ENCODE measurements at regions not wholly inside any gene's neighbourhood (a gene's known extent, or its start where the extent isn't known, plus 50 kb on each side); places are given as distances from the start of the nearest gene placed in this dataset.

- CTCF ChIA-PET = no interaction called here
- DNase-seq = no peak
- Mint-ChIP-seq H3K27me3 (ENCODE audit: low read depth) (no peaks in the 10 kb centered on the region), H3K4me1 (ENCODE audit: low read depth) (peaks cover 5% of the 10 kb centered on the region), H3K36me3 (ENCODE audit: low read depth) (no peaks in the 10 kb centered on the region), H3K4me3 (no peak overlapping the region), H3K9me3 (no peaks in the 10 kb centered on the region), H3K27ac (no peak overlapping the region)
- intact Hi-C loops (cut with micrococcal nuclease) = no loop called here
Observed at GRCh38 chr1:222045786-222046185, 303.9 kb upstream of the DUSP10 start.

- DNase-seq = no peak
- intact Hi-C loops (cut with micrococcal nuclease) = no loop called here
- Mint-ChIP-seq H3K9me3 (no peaks in the 10 kb centered on the region), H3K4me3 (no peak overlapping the region), H3K27me3 (ENCODE audit: low read depth) (no peaks in the 10 kb centered on the region), H3K36me3 (ENCODE audit: low read depth) (no peaks in the 10 kb centered on the region), H3K27ac (no peak overlapping the region), H3K4me1 (ENCODE audit: low read depth) (peaks cover 5% of the 10 kb centered on the region)
- CTCF ChIA-PET = no interaction called here
Observed at GRCh38 chr1:222045236-222045635, 303.3 kb upstream of the DUSP10 start.

DNA sequence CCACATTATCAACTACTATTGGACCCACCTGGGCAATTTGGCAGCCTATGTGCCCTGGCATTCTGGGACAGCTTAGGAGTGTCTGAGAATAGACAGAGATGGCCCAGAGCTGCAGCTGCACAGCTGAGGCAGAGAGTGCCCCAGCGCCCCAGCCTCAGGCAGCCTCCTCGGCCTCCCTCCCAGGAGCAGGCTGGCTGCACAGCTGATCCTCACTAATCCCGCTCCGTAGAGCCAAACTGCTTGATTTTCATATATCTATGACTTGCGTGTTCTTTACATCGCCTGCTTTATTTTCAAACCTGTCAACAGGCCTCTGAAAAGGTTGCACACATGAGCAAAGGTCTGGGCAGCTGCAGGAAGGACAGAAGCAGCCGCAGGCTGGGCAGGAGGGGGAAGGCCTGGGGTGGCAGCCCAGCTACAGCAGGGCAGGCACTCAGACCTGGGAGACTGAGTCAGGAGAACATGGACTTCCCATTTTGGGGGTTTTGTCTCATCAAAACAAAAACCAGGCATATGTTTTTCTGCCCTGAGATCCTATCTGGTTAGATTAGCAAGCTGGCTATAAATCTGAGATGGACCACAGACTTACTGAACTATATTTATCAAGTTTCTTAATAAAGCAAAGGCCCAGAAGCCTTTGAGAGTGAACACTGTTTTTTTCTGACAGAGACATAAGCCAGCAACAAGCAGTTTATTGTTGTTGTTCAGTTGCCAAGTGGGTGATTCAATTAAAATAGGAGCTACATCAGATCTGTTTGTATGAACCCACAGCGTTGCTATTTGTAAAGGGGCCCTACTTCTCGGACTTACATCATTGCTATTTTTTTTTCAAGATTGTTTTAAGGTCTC is 301.8 kb upstream of the DUSP10 start:
- no peak for DNase-seq
- Mint-ChIP-seq H3K27me3 (ENCODE audit: low read depth) (no peaks in the 10 kb centered on the region), H3K4me1 (ENCODE audit: low read depth) (peaks cover 5% of the 10 kb centered on the region), H3K4me3 (no peak overlapping the region), H3K9me3 (no peaks in the 10 kb centered on the region), H3K36me3 (ENCODE audit: low read depth) (no peaks in the 10 kb centered on the region), H3K27ac (no peak overlapping the region)
- CTCF ChIA-PET = no interaction called here
- intact Hi-C loops (cut with micrococcal nuclease) = no loop called here

DNA sequence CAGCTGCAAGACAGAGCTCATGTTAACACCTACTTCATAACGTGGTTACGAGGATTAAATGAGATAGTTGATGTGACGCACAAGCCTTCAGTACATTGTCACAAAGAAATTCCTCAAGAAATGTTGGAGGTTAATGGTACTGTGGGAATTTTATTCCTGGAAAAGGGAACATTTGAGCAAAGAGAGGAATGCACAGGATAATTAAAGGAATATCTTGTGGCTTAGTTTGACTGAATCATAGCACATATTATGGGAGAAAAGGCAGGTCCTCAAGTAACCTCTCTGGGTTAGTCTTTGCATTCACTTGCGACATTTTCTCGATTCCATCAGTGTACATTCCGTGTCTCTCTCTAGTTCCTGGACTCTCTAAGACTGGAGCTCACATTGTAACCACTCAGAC is 300.2 kb upstream of the DUSP10 start:
- intact Hi-C loops (cut with micrococcal nuclease) = no loop called here
- H3K4me3 Mint-ChIP-seq = no peak overlapping the region
- H3K9me3 Mint-ChIP-seq = no peaks in the 10 kb centered on the region
- CTCF ChIA-PET = interaction anchor here (0.6 to 0.8 kb wide), 2 partner anchors 120 to 797 kb away, joined by 3 to 4 read pairs; no protein-coding TSS in a partner anchor
- no peaks in the 10 kb centered on the region for H3K4me1 Mint-ChIP-seq (ENCODE audit: low read depth)
- no peaks in the 10 kb centered on the region for H3K36me3 Mint-ChIP-seq (ENCODE audit: low read depth)
- H3K27me3 Mint-ChIP-seq (ENCODE audit: low read depth) = peaks cover 2% of the 10 kb centered on the region
- DNase-seq = no peak
- H3K27ac Mint-ChIP-seq = no peak overlapping the region

DNA sequence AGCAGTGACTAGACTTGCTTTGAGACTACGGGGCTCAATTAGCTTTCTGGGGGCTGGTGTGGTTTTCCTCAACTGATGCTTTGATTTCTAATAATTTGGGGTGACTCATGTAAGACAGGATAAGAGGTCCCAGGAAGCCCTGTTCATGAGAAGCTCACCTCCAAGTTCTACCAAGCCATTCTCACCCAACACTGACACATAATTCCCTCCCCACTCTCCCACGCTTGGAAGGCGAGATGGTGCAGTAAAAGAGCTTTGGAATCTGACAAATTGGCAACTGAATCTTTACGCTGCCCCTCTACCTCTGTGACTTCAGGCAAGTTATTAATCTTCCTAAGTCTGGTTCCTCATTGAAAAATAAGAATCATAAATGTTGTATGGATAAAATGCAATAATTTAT is 299.1 kb upstream of the DUSP10 start:
- no peak for DNase-seq
- no peak overlapping the region for H3K27ac Mint-ChIP-seq
- H3K27me3 Mint-ChIP-seq (ENCODE audit: low read depth) = peaks cover 5% of the 10 kb centered on the region
- intact Hi-C loops (cut with micrococcal nuclease) = no loop called here
- H3K4me1 Mint-ChIP-seq (ENCODE audit: low read depth) = no peaks in the 10 kb centered on the region
- H3K9me3 Mint-ChIP-seq = no peaks in the 10 kb centered on the region
- H3K4me3 Mint-ChIP-seq = no peak overlapping the region
- CTCF ChIA-PET = interaction anchor here (0.7 to 1.5 kb wide), 2 partner anchors 32 to 563 kb away, joined by 3 to 5 read pairs; no protein-coding TSS in a partner anchor
- H3K36me3 Mint-ChIP-seq (ENCODE audit: low read depth) = no peaks in the 10 kb centered on the region

GRCh38 chr1:222040121-222040805 is 298.4 kb upstream of the DUSP10 start:
- DNase-seq = no peak
- Mint-ChIP-seq H3K4me3 (no peak overlapping the region), H3K27ac (no peak overlapping the region), H3K36me3 (ENCODE audit: low read depth) (no peaks in the 10 kb centered on the region), H3K9me3 (no peaks in the 10 kb centered on the region), H3K27me3 (ENCODE audit: low read depth) (peaks cover 5% of the 10 kb centered on the region), H3K4me1 (ENCODE audit: low read depth) (no peaks in the 10 kb centered on the region)
- intact Hi-C loops (cut with micrococcal nuclease) = no loop called here
- CTCF ChIA-PET = interaction anchor here (1.5 kb wide), 1 partner anchor 31 kb away, joined by 5 read pairs; no protein-coding TSS in a partner anchor

DNA sequence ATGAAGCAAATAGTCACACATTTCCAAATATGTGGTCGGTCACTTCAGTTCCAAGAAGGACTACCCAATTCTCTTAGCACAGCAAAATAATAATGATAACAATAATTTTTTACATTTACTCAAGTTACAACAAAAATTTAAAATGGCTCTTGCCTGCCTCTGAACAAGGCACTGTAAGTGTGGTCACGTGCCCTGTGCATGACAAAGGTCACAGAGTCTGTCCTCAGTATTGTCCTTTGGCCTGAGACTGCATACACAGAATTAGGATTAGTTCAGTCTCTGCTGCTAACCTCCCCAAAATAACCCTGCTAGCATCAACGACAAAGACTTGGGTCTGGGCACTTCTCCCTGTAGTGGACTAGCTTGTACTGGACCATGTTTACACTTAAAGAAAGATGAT is 297.1 kb upstream of the DUSP10 start:
- CTCF ChIA-PET = no interaction called here
- no peak for DNase-seq
- Mint-ChIP-seq H3K27me3 (ENCODE audit: low read depth) (peaks cover 5% of the 10 kb centered on the region), H3K4me3 (no peak overlapping the region), H3K27ac (no peak overlapping the region), H3K4me1 (ENCODE audit: low read depth) (no peaks in the 10 kb centered on the region), H3K36me3 (ENCODE audit: low read depth) (no peaks in the 10 kb centered on the region), H3K9me3 (no peaks in the 10 kb centered on the region)
- intact Hi-C loops (cut with micrococcal nuclease) = no loop called here

DNA sequence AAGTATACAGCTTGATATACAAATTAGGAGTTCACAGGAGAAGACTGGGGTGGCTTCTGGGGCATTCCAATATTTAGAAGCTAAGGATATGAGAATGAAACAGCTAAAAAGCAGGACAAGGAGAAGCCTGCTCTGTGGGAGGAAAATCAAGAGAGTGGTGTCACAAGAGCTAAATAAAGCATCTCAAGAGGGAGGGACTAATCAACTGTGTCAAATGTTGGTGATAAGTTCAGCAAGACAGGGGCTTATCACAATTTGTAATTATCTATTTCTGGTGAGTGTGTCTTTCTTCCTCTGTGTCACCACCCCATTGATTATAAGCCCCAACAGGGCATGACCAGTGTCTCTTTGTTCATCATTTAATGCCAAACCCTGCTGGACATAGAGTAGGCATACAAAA is 295.8 kb upstream of the DUSP10 start:
- CTCF ChIA-PET = interaction anchor here (0.6 kb wide), 1 partner anchor 418 kb away, joined by 3 read pairs; no protein-coding TSS in a partner anchor
- no peak for DNase-seq
- intact Hi-C loops (cut with micrococcal nuclease) = no loop called here
- H3K9me3 Mint-ChIP-seq = no peaks in the 10 kb centered on the region
- H3K27ac Mint-ChIP-seq = no peak overlapping the region
- no peaks in the 10 kb centered on the region for H3K36me3 Mint-ChIP-seq (ENCODE audit: low read depth)
- peaks cover 5% of the 10 kb centered on the region for H3K27me3 Mint-ChIP-seq (ENCODE audit: low read depth)
- no peak overlapping the region for H3K4me3 Mint-ChIP-seq
- H3K4me1 Mint-ChIP-seq (ENCODE audit: low read depth) = no peaks in the 10 kb centered on the region

DNA sequence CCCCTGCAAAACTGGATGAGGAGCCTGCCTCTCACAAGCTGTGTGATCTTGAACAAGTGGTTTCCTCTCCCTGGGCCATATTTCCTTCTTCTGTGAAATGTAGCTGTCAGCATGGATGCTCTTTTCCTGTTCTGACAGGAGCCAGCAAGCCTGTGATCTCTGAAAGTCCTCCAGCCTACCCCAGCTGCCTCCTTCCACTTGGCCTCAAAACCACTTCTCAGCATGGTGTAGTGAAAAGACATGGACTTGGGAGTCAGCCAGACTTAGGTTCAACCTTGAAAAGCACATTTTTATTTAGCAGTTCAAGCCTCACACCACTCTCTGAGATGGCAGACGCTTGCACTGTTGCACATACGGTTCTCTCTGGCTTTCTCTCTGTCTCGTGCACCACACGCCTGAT is 292.9 kb upstream of the DUSP10 start:
- CTCF ChIA-PET = no interaction called here
- Mint-ChIP-seq H3K9me3 (no peaks in the 10 kb centered on the region), H3K36me3 (ENCODE audit: low read depth) (no peaks in the 10 kb centered on the region), H3K4me3 (no peak overlapping the region), H3K27me3 (ENCODE audit: low read depth) (peaks cover 5% of the 10 kb centered on the region), H3K27ac (no peak overlapping the region), H3K4me1 (ENCODE audit: low read depth) (no peaks in the 10 kb centered on the region)
- intact Hi-C loops (cut with micrococcal nuclease) = no loop called here
- no peak for DNase-seq

DNA sequence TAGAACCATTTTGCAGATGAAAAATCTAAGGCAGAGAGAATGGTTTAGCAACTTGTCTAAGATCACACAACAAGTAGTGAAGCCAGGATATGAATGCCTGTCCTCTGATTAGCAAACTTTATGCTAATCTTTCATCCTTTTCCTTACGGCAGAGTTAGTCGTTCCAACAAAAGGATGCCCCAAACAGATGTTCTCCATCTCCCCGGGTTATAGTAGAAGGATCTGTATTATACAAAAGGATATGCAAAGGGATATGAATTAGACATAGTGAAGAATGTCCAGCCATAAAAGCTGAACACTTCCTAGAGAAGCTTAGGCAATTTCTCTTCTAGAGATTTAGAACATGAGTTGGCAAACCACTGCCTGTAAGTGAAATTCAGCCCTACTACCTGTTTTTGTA is 291.6 kb upstream of the DUSP10 start:
- no peak for DNase-seq
- Mint-ChIP-seq H3K27me3 (ENCODE audit: low read depth) (peaks cover 5% of the 10 kb centered on the region), H3K4me3 (no peak overlapping the region), H3K36me3 (ENCODE audit: low read depth) (no peaks in the 10 kb centered on the region), H3K4me1 (ENCODE audit: low read depth) (no peaks in the 10 kb centered on the region), H3K9me3 (no peaks in the 10 kb centered on the region), H3K27ac (no peak overlapping the region)
- CTCF ChIA-PET = no interaction called here
- intact Hi-C loops (cut with micrococcal nuclease) = no loop called here

GRCh38 chr1:222031318-222031717 is 289.4 kb upstream of the DUSP10 start:
- no peaks in the 10 kb centered on the region for H3K36me3 Mint-ChIP-seq (ENCODE audit: low read depth)
- no peaks in the 10 kb centered on the region for H3K4me1 Mint-ChIP-seq (ENCODE audit: low read depth)
- H3K9me3 Mint-ChIP-seq = no peaks in the 10 kb centered on the region
- peaks cover 2% of the 10 kb centered on the region for H3K27me3 Mint-ChIP-seq (ENCODE audit: low read depth)
- CTCF ChIA-PET = no interaction called here
- DNase-seq = no peak
- no peak overlapping the region for H3K27ac Mint-ChIP-seq
- intact Hi-C loops (cut with micrococcal nuclease) = no loop called here
- no peak overlapping the region for H3K4me3 Mint-ChIP-seq

DNA sequence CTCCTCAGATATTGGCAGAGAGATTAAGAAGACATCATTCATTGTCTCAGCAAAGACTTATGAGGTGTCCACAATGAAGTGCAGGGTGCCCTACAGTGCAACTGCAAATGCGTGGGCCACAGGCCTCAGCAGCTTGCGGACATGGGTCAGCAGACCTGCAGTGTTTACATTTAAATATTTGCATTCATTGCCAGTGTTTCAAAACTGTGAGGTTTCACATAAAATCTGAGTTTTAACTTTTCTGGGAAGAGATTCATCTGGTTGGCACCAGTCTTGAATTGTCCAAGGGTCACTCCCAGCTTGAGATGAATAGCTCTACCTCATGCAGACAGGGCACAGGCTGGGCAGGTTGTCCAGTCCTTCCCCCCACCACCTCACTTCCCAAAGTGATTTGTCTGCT is 286.8 kb upstream of the DUSP10 start:
- no peak for DNase-seq
- no peaks in the 10 kb centered on the region for H3K36me3 Mint-ChIP-seq (ENCODE audit: low read depth)
- no peaks in the 10 kb centered on the region for H3K4me1 Mint-ChIP-seq (ENCODE audit: low read depth)
- no peaks in the 10 kb centered on the region for H3K9me3 Mint-ChIP-seq
- CTCF ChIA-PET = no interaction called here
- intact Hi-C loops (cut with micrococcal nuclease) = no loop called here
- H3K4me3 Mint-ChIP-seq = no peak overlapping the region
- no peak overlapping the region for H3K27ac Mint-ChIP-seq
- H3K27me3 Mint-ChIP-seq (ENCODE audit: low read depth) = peaks cover 5% of the 10 kb centered on the region

- Mint-ChIP-seq H3K9me3 (no peaks in the 10 kb centered on the region), H3K4me3 (no peak overlapping the region), H3K27me3 (ENCODE audit: low read depth) (peaks cover 5% of the 10 kb centered on the region), H3K36me3 (ENCODE audit: low read depth) (no peaks in the 10 kb centered on the region), H3K27ac (no peak overlapping the region), H3K4me1 (ENCODE audit: low read depth) (no peaks in the 10 kb centered on the region)
- DNase-seq = no peak
- CTCF ChIA-PET = interaction anchor here (0.6 kb wide), 1 partner anchor 67 kb away, joined by 3 read pairs; no protein-coding TSS in a partner anchor
- intact Hi-C loops (cut with micrococcal nuclease) = no loop called here
Observed at GRCh38 chr1:222028116-222028515, 286.2 kb upstream of the DUSP10 start.
